ENCODE measurements at regions not wholly inside any gene's neighbourhood (a gene's known extent, or its start where the extent isn't known, plus 50 kb on each side); places are given as distances from the start of the nearest gene placed in this dataset.

- H3K4me3 ChIP-seq, result no peak overlapping the region
- H3K27ac ChIP-seq, result no peak overlapping the region
- no peaks in the 10 kb centered on the region for H3K4me1 ChIP-seq
- TF ChIP-seq CTCF (IDR thresholded peaks at IDR 0.05) (no peak), POLR2A (IDR thresholded peaks at IDR 0.05) (no peak), POLR2AphosphoS5 (IDR thresholded peaks at IDR 0.05; ENCODE audit: insufficient read depth in 1 of 2, low read depth in 1 of 2) (no peak)
- intact Hi-C loops (cut with DNase I), result no loop called here
- no peak for DNase-seq (ENCODE audit: extremely low spot score in 2 of 2)
- H3K36me3 ChIP-seq, result no peaks in the 10 kb centered on the region
- no peaks in the 10 kb centered on the region for H3K27me3 ChIP-seq
- no peaks in the 10 kb centered on the region for H3K9me3 ChIP-seq
Measured at GRCh38 chr5:19047277-19047676, 940.7 kb downstream of the CDH18 start.

- no peaks in the 10 kb centered on the region for H3K9me3 ChIP-seq
- TF ChIP-seq CTCF (IDR thresholded peaks at IDR 0.05), result no peak
- TF ChIP-seq POLR2AphosphoS5 (IDR thresholded peaks at IDR 0.05; ENCODE audit: insufficient read depth in 1 of 2, low read depth in 1 of 2), result no peak
- no peak for TF ChIP-seq POLR2A (IDR thresholded peaks at IDR 0.05)
- no peaks in the 10 kb centered on the region for H3K27me3 ChIP-seq
- no peaks in the 10 kb centered on the region for H3K4me1 ChIP-seq
- no peaks in the 10 kb centered on the region for H3K36me3 ChIP-seq
- no peak overlapping the region for H3K27ac ChIP-seq
- no peak overlapping the region for H3K4me3 ChIP-seq
- intact Hi-C loops (cut with DNase I), result no loop called here
- no peak for DNase-seq (ENCODE audit: extremely low spot score in 2 of 2)
Measured at GRCh38 chr5:19048726-19049125, 939.3 kb downstream of the CDH18 start.

GRCh38 chr5:19058216-19058615 is 929.8 kb downstream of the CDH18 start:
- no peaks in the 10 kb centered on the region for H3K4me1 ChIP-seq
- intact Hi-C loops (cut with DNase I), result no loop called here
- H3K4me3 ChIP-seq, result no peak overlapping the region

GRCh38 chr5:19064094-19064493 is 923.9 kb downstream of the CDH18 start:
- Histone ChIP-seq H3K4me3 (no peak overlapping the region), H3K9me3 (no peaks in the 10 kb centered on the region), H3K27me3 (no peaks in the 10 kb centered on the region), H3K27ac (no peak overlapping the region), H3K4me1 (no peaks in the 10 kb centered on the region), H3K36me3 (no peaks in the 10 kb centered on the region)
- TF ChIP-seq POLR2AphosphoS5 (IDR thresholded peaks at IDR 0.05; ENCODE audit: insufficient read depth in 1 of 2, low read depth in 1 of 2) (no peak), CTCF (IDR thresholded peaks at IDR 0.05) (no peak), POLR2A (IDR thresholded peaks at IDR 0.05) (no peak)
- DNase-seq (ENCODE audit: extremely low spot score in 2 of 2), result no peak
- intact Hi-C loops (cut with DNase I), result no loop called here

More at GRCh38 chr5:19058216-19058615, 929.8 kb downstream of the CDH18 start:
- no peaks in the 10 kb centered on the region for H3K9me3 ChIP-seq
- DNase-seq (ENCODE audit: extremely low spot score in 2 of 2), result no peak
- no peaks in the 10 kb centered on the region for H3K27me3 ChIP-seq
- no peak overlapping the region for H3K27ac ChIP-seq
- TF ChIP-seq POLR2AphosphoS5 (IDR thresholded peaks at IDR 0.05; ENCODE audit: insufficient read depth in 1 of 2, low read depth in 1 of 2), result no peak
- no peak for TF ChIP-seq POLR2A (IDR thresholded peaks at IDR 0.05)
- TF ChIP-seq CTCF (IDR thresholded peaks at IDR 0.05), result no peak
- H3K36me3 ChIP-seq, result no peaks in the 10 kb centered on the region

GRCh38 chr5:19067741-19068140 is 920.3 kb downstream of the CDH18 start:
- Histone ChIP-seq H3K4me3 (no peak overlapping the region), H3K4me1 (no peaks in the 10 kb centered on the region), H3K27ac (no peak overlapping the region), H3K27me3 (no peaks in the 10 kb centered on the region), H3K9me3 (no peaks in the 10 kb centered on the region), H3K36me3 (no peaks in the 10 kb centered on the region)
- DNase-seq (ENCODE audit: extremely low spot score in 2 of 2), result no peak
- TF ChIP-seq CTCF (IDR thresholded peaks at IDR 0.05) (no peak), POLR2AphosphoS5 (IDR thresholded peaks at IDR 0.05; ENCODE audit: insufficient read depth in 1 of 2, low read depth in 1 of 2) (no peak), POLR2A (IDR thresholded peaks at IDR 0.05) (no peak)
- intact Hi-C loops (cut with DNase I), result no loop called here

Data from vagina (tissue), 2 donors.